SJSA1 (cell line): ENCODE measurements at regions not wholly inside any gene's neighbourhood (a gene's known extent, or its start where the extent isn't known, plus 50 kb on each side); places are given as distances from the start of the nearest gene placed in this dataset.
"Not testable (repeated sequence)": the region's sequence is repeated elsewhere in the genome, so short reads cannot be mapped to it uniquely, and the experiment has no call there.

Experiments used
- DNase-seq, 2 experiments: peaks; one replicate each; pipeline ENCODE4 v3.0.0-alpha.2; 2015 to 2020; ENCODE audit warnings: low spot score in 2 of 2, low read depth in 1 of 2
- H3K27ac ChIP-seq: fragments of 250-450 bp; sonication (Bioruptor Pico); 2 replicates; pipeline ENCODE4 v1.5.1; 2020; ENCODE audit warnings: mild to moderate bottlenecking, moderate library complexity
- H3K27me3 ChIP-seq: fragments of 250-450 bp; sonication (Bioruptor Pico); replicated peaks from 2 replicates; pipeline ENCODE4 v1.5.1; 2020; ENCODE audit warnings: mild to moderate bottlenecking, moderate library complexity
- H3K36me3 ChIP-seq: fragments of 250-450 bp; sonication (Bioruptor Pico); 2 replicates; pipeline ENCODE4 v1.5.1; 2020; ENCODE audit warnings: mild to moderate bottlenecking
- H3K4me1 ChIP-seq: fragments of 250-450 bp; sonication (Bioruptor Pico); replicated peaks from 2 replicates; pipeline ENCODE4 v1.6.1; 2021; ENCODE audit warnings: mild to moderate bottlenecking
- H3K4me3 ChIP-seq: fragments of 250-450 bp; sonication (Bioruptor Pico); 2 replicates; pipeline ENCODE4 v1.5.1; 2020; ENCODE audit warnings: mild to moderate bottlenecking
- H3K9me3 ChIP-seq: fragments of 250-450 bp; sonication (Bioruptor Pico); replicated peaks from 2 replicates; pipeline ENCODE4 v1.5.1; 2020; ENCODE audit warnings: mild to moderate bottlenecking

DNA sequence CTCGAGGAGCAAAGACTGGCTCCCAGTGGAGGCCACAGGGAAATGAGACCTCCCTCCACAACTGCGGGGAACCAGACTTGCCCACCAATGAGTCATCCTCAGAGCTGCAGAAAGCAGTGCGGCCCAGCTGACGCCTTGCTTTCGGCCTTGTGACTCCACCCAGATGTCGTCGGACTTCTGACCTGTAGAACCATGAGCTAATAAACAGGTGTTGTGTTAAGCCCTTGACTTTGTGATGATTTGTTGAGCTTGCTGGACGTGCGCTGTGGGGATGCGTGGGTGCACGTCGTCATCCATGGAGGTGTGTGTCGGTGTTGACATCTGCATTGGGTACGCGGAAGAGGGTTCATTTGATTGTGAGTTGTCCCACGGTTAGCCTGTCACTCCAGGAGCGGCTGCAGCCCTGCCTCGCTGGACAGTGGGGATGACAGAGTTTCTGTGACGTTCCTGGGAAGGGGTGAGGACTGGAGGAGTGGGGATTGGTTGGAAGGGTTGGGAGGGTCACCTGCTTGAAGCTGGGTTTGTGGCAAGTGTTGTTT is 154.1 kb downstream of the SH3BP4 start:
- Histone ChIP-seq H3K9me3 (no peaks in the 10 kb centered on the region), H3K27ac (no peak overlapping the region), H3K4me1 (peaks cover 27% of the 10 kb centered on the region), H3K27me3 (no peaks in the 10 kb centered on the region), H3K36me3 (no peaks in the 10 kb centered on the region), H3K4me3 (no peak overlapping the region)
- peak; percentile 24 to 61 for DNase-seq

DNA sequence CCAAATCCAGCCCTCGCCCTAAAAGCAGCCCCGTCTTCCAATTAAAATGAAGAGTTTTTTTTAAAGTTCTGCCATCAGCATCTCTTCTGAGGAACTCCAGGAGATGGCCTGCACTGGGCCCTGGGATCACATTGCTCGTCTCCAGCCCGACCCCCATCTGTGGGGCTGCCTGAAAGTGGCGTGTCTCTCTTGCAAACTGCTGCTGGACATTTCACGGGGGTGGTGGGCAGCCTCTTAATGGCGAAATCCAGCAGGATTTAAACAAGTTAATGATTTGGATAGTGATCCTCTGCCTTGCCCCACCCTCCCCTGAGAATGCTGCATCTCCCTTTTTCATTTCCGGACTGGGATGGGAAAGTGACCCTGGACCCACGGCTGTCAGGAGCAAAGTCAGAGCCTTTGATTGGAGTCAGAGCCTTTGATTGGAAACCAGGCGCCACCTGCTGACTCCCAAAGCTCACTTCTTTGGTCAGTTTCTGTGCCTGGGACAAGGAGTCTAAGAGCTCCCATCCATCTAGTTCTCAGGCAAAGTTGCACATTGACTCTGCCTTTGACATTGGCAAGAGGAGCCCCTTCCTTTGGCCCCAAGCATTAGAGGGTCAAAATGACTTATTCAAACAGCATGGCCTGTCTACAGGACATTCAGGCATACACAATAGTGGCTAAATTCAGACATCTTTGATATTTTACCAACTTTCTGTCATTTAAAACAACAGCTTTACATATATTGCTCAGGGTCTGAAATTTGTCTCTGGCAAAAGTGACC is 155.2 kb downstream of the SH3BP4 start:
- DNase-seq: peak; percentile 74 to 79

DNA sequence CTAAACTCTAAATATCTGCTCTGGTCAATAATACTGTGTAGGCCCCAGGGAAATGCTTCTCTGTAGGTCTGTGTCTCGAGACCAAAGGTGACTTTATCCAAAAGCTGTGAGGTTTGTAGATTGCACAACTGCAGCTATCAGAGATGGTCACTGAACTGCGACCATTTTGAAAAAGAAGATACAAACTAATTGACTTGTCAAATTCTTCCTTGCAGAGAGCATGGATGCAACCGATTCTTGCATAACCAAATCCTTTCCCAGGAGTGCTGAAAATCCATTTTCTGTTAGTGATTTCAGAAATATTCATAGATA is 155.8 kb downstream of the SH3BP4 start:
- no peak for DNase-seq

More for the DNA sequence above, 155.2 kb downstream of the SH3BP4 start:
- Histone ChIP-seq H3K4me1 (peaks cover 24% of the 10 kb centered on the region), H3K4me3 (no peak overlapping the region), H3K27ac (no peak overlapping the region), H3K9me3 (no peaks in the 10 kb centered on the region), H3K36me3 (no peaks in the 10 kb centered on the region), H3K27me3 (no peaks in the 10 kb centered on the region)

DNA sequence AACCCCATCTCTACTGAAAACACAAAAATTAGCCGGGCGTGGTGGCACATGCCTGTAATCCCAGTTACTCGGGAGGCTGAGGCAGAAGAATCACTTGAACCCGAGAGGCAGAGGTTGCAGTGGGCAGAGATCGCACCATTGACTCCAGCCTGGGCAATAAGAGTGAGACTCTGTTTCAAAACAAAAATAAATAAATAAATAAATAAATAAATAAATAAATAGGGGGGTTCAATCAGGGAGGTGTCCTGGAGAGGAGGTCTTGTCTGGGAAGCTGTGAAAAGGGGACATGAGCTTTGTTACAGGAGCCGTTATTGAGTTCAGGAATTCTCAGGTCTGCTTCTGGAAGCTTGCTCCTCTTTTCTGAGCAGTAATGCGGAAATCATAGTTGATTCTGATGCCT is 157.7 kb downstream of the SH3BP4 start:
- not testable (repeated sequence) for H3K27ac ChIP-seq, H3K27me3 ChIP-seq, H3K4me3 ChIP-seq, H3K9me3 ChIP-seq, H3K36me3 ChIP-seq, DNase-seq
- peaks cover 24% of the 10 kb centered on the region for H3K4me1 ChIP-seq

More for the DNA sequence above, 155.8 kb downstream of the SH3BP4 start:
- Histone ChIP-seq H3K4me1 (peaks cover 24% of the 10 kb centered on the region), H3K4me3 (no peak overlapping the region), H3K27ac (no peak overlapping the region), H3K36me3 (no peaks in the 10 kb centered on the region), H3K9me3 (no peaks in the 10 kb centered on the region), H3K27me3 (no peaks in the 10 kb centered on the region)

DNA sequence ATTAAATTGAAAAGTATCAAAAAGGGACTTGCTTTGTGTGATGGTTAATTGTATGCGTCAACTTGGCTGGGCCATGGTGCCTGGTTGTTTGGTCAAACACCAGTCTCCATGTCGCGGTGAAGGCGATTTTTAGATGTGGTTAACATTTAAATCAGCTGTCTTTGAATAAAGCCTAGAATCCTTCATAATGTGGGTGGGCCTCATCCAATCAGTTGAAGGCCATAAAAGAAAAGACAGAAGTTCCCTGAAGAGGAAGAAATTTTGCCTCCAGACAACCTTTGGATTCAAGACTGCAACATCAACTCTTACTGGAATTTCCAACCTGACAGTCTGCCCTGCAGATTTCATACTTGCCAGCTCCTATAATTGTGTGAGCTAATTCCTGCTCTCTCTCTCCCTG is 160.5 kb downstream of the SH3BP4 start:
- Histone ChIP-seq H3K4me3 (no peak overlapping the region), H3K9me3 (no peaks in the 10 kb centered on the region), H3K27ac (no peak overlapping the region), H3K4me1 (peaks cover 7% of the 10 kb centered on the region), H3K36me3 (no peaks in the 10 kb centered on the region), H3K27me3 (no peaks in the 10 kb centered on the region)
- DNase-seq: no peak

DNA sequence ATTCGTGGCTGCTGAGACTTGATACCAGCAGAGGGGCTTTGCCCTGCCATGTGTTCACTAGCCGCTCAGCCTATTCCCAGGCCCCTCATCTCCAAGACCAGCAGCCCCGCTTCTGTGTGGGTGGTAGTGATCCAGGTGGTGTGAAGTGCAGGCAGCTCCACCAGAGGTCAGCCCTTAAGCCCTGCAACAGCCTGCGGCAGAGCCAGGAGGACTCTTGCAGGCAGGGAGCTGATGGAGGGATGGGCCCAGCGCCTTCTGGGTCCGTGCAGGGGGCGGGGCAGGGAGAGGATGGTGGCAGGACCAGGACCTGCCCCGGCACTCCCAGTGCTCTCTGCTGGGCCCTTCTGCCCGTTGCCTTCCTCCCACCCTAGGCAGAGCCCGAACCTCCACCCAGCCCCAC is 162.0 kb downstream of the SH3BP4 start:
- Histone ChIP-seq H3K4me3 (no peak overlapping the region), H3K27ac (no peak overlapping the region), H3K9me3 (no peaks in the 10 kb centered on the region), H3K4me1 (peaks cover 7% of the 10 kb centered on the region; the same call in 1 of the 2 replicates), H3K27me3 (no peaks in the 10 kb centered on the region), H3K36me3 (no peaks in the 10 kb centered on the region)
- no peak for DNase-seq

DNA sequence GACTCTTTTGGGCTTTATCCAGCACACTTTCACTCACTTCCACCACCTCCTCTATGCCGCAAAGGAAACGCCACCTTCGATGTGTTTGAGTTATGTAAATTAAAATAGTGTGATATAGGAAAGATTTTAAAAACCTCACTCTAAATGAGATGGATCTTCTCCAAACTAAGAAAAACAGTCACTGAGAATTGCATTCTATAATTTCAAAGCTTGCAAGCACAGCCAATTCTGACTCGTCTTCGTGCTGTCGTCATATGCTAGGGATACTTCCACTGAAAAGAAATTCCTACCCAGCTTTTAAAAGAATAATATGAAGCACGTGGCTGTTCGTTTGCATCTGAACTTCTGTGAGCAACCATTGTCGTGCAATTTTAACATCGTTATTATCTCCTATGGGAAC is 162.5 kb downstream of the SH3BP4 start:
- no peak for DNase-seq
- H3K36me3 ChIP-seq: no peaks in the 10 kb centered on the region
- peaks cover 7% of the 10 kb centered on the region; the same call in 1 of the 2 replicates for H3K4me1 ChIP-seq
- H3K9me3 ChIP-seq: no peaks in the 10 kb centered on the region
- H3K4me3 ChIP-seq: no peak overlapping the region
- H3K27ac ChIP-seq: no peak overlapping the region
- no peaks in the 10 kb centered on the region for H3K27me3 ChIP-seq

DNA sequence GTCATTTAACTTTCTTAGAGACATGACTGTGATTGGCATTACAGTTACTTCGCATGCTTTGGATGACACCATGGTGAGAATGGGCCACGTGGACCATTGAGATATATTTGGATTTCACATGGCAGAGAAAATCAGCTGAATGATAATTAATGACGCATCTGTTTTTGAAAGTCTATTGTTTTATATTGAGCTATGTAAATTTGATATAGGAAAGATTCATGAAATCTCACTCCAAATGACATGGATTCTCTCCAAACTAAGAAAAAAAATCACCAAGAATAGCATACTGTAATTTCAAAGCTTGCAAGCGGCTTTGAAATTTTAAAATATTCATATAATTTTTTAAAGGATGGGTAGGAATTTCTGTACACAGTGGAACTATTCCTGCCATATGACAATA is 163.7 kb downstream of the SH3BP4 start:
- DNase-seq: no peak
- Histone ChIP-seq H3K4me1 (peaks cover 7% of the 10 kb centered on the region; the same call in 1 of the 2 replicates), H3K27ac (no peak overlapping the region), H3K4me3 (no peak overlapping the region), H3K27me3 (no peaks in the 10 kb centered on the region), H3K36me3 (no peaks in the 10 kb centered on the region), H3K9me3 (no peaks in the 10 kb centered on the region)

DNA sequence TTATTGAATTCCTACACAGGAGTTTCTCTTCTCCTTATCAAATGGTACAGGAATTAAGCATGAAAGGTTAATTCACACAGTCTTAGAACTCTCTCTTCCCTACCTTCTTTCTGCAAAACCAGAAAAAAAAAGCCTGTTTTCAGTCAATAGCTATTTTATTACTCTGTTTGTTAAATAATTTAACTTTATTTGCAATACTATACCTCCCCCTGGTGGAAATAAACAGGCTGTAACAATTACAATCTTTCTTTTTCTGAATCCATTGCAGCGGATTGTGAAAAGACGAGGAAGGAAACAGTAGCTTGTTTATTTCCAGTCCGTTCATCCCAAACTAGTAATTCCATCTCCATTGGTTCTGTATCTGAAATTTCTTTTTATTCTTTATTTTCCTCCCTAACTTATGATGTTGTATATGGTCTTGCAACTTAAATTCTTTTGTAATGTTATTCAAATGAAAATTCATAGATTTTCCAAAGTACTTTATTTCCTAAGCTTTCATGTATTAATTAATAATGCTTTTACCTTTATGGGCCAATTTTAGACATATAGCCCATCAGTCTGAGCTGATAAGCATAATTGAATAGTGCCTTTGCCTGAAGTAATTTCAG is 165.2 kb downstream of the SH3BP4 start:
- no peaks in the 10 kb centered on the region for H3K9me3 ChIP-seq
- no peaks in the 10 kb centered on the region for H3K27me3 ChIP-seq
- H3K4me1 ChIP-seq: peaks cover 7% of the 10 kb centered on the region; the same call in 1 of the 2 replicates
- H3K27ac ChIP-seq: no peak overlapping the region
- no peaks in the 10 kb centered on the region for H3K36me3 ChIP-seq
- DNase-seq: peak in 1 of 2 experiments; percentile 62
- no peak overlapping the region for H3K4me3 ChIP-seq

DNA sequence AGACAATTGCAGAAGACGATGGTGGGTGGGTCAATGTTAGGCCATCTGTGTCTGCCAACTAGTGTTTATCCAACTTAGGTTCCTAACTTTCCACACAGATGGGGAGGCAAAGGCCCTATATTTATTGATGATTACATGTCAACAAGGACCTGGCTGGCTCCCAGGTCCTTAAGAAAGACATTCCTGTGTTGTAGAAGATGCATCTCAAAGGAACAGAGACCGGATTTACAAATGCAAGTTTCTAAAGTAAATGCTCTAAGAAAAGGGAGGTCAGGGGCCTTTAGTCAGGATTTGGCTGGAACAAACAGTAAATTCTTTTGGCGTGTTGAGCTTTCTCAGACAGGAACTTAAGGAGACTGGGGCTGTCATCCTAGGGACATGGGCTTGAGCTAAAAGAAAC is 175.0 kb downstream of the SH3BP4 start:
- H3K36me3 ChIP-seq: no peaks in the 10 kb centered on the region
- DNase-seq: no peak
- no peaks in the 10 kb centered on the region for H3K9me3 ChIP-seq
- peaks cover 4% of the 10 kb centered on the region; the same call in 1 of the 2 replicates for H3K4me1 ChIP-seq
- H3K4me3 ChIP-seq: no peak overlapping the region
- no peaks in the 10 kb centered on the region for H3K27me3 ChIP-seq
- H3K27ac ChIP-seq: no peak overlapping the region

DNA sequence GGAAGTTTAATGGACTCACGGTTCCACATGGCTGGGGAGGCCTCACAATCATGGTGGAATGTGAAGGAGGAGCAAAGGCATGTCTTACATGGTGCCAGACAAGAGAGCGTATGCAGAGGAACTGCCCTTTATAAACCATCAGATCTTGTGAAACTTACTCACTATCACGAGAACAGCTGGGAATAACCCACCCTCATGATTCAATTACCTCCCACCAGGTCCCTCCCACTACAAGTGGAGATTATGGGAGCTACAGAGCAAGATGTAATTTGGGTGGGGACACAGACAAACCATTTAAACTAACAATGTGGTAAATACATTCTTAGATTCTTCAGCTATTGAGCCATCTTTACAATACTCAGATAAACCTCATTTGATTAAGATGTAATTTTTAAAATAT is 176.1 kb downstream of the SH3BP4 start:
- Histone ChIP-seq H3K36me3 (no peaks in the 10 kb centered on the region), H3K4me3 (no peak overlapping the region), H3K9me3 (no peaks in the 10 kb centered on the region), H3K4me1 (peaks cover 4% of the 10 kb centered on the region; the same call in 1 of the 2 replicates), H3K27me3 (no peaks in the 10 kb centered on the region), H3K27ac (no peak overlapping the region)
- no peak for DNase-seq

DNA sequence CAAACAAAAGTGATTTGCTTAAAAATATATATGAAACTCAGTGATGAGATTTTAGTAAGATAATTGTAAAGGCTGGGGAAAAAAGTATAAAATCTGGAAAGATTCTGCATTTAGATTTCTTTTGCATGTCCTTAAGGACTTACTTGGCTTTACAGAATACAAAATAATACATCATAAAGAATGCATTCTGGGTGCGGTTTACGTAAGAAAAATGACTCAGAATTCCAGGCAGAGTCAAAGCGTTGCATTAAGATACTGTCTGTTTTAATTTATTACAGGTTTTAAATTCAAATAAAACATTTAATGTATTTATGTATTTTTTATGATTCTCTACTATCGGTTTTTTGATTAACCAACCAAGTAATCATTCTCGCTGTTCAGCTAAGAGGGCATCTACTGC is 178.0 kb downstream of the SH3BP4 start:
- H3K4me3 ChIP-seq: no peak overlapping the region
- DNase-seq: no peak
- no peaks in the 10 kb centered on the region for H3K36me3 ChIP-seq
- peaks cover 4% of the 10 kb centered on the region; the same call in 1 of the 2 replicates for H3K4me1 ChIP-seq
- no peaks in the 10 kb centered on the region for H3K27me3 ChIP-seq
- H3K9me3 ChIP-seq: no peaks in the 10 kb centered on the region
- no peak overlapping the region for H3K27ac ChIP-seq

DNA sequence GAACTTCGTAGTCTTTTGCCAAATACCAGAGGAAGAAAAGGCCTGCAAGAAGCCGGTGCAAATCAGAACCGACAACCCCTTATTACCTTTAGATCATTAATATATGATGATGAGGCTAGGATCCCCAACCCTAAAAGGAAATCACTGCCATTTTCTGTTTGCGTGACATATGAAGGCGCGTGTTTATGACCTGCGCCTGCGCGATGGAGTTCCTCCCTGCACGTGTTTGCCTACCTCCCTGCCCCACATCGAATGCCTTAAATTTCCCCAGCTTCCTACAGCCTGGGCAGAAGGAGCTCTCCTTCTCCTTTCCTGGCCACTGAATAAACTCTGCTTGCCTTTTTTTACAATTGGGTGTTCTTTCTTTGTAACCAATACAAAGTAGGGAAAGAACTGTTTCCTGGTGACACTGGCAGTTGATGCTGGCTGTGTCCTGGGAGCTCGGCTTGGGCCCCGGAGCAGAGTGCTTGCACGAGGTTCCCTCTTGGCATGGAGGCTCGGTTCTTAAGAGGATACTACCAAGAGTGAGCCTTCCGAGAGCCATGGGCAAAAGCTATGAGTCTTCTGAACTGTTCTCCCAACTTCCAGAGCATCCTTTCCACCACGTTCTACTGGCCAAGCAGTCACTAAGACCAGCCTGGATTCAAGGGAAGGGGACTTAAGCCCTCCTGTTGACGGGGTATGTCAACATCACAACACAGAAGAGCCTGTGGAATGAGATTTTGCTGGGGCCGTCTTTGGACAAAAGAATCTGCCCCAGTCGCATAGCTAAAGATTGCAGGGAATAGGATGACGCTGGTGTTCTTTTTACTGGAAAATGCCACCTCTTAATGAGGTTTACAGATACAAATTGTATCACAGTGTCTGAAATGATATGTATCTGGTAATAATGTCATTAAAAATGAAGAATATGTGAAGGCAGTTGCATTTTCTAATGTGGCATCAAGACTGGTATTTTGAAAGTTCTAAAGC is 179.8 kb downstream of the SH3BP4 start:
- no peaks in the 10 kb centered on the region for H3K9me3 ChIP-seq
- no peak for DNase-seq
- H3K27me3 ChIP-seq: no peaks in the 10 kb centered on the region
- no peaks in the 10 kb centered on the region for H3K36me3 ChIP-seq
- peaks cover 4% of the 10 kb centered on the region; the same call in 1 of the 2 replicates for H3K4me1 ChIP-seq
- H3K27ac ChIP-seq: no peak overlapping the region
- H3K4me3 ChIP-seq: no peak overlapping the region
